HCT116 (cell line): ENCODE measurements at regions not wholly inside any gene's neighbourhood (a gene's known extent, or its start where the extent isn't known, plus 50 kb on each side); places are given as distances from the start of the nearest gene placed in this dataset.

Experiments
- ATAC-seq: fragments of 200-7000 bp; cut with Tn5 transposase; 2 replicates; pipeline ENCODE4 v1.9.1; 2020; ENCODE audit warnings: mild to moderate bottlenecking, moderate library complexity
- BruUV-seq: library from RNA; stranded (reverse); fragments of 400-500 nt; replicated peaks from 2 replicates; lab custom pipeline; 2021; lab: Mats Ljungman, UMichigan
- CTCF ChIA-PET: fragments of 300-600 bp; sonication (Branson Sonifier 250); formaldehyde crosslinking; loops from one replicate; lab custom pipeline; 2021; ENCODE audit warnings: antibody characterized with exemption; lab: Charles Lee
- POLR2A ChIA-PET: fragments of 300-600, 350-600 bp; sonication (Branson Sonifier 250); formaldehyde crosslinking; loops from one replicate; lab custom pipeline; 2021; ENCODE audit warnings: antibody characterized with exemption; lab: Charles Lee
- RAD21 ChIA-PET, 2 experiments: fragments of 300-600 bp; sonication (Branson Sonifier 250); formaldehyde crosslinking; loops; one replicate each; lab custom pipeline; 2023; ENCODE audit warnings: low total read pairs in 2 of 2; ENCODE audit not compliant: uncharacterized antibody in 2 of 2, unreplicated experiment in 2 of 2, low non-redundant PET in 1 of 2; lab: Charles Lee
- DNase-seq: peaks from one replicate; pipeline ENCODE4 v3.0.0-alpha.2; 2010; ENCODE audit warnings: low read depth, low spot score
- H2AFZ ChIP-seq: fragments of 200-600 bp; shearing (Covaris generic), sonication (generic); 2 replicates; pipeline ENCODE4 v1.6.1; 2017; ENCODE audit warnings: low read depth, mixed run types, mixed read lengths, antibody characterized with exemption, low read length; ENCODE audit not compliant: poor library complexity, severe bottlenecking
- H3K27ac ChIP-seq: 2 replicates; pipeline ENCODE4 v1.5.1; 2012; ENCODE audit warnings: low read depth, low read length
- H3K27me3 ChIP-seq: fragments of 200-600 bp; sonication (generic); 2 replicates; pipeline ENCODE4 v1.6.1; 2016; ENCODE audit warnings: mixed run types, low read length, mixed read lengths; ENCODE audit not compliant: insufficient read depth
- H3K36me3 ChIP-seq, 2 experiments: fragments of 200-500 bp in 1 of 2; fragments of 200-600 bp in 1 of 2; sonication (Bioruptor generic) in 1 of 2; sonication (generic) in 1 of 2; 2 replicates each; pipeline versions ENCODE4 v1.5.1 to v1.6.1; 2014 to 2016; ENCODE audit warnings: low read length in 2 of 2, inconsistent platforms in 1 of 2, mixed read lengths in 1 of 2, mixed run types in 1 of 2; ENCODE audit not compliant: insufficient read depth in 2 of 2, control insufficient read depth in 1 of 2
- H3K4me1 ChIP-seq, 2 experiments: fragments of 200-600 bp in 1 of 2; sonication (generic) in 1 of 2; 2 replicates each; pipeline versions ENCODE4 v1.5.1 to v1.6.1; 2012 to 2017; ENCODE audit warnings: low read length in 2 of 2, inconsistent platforms in 1 of 2, mild to moderate bottlenecking in 1 of 2, mixed read lengths in 1 of 2, mixed run types in 1 of 2, moderate library complexity in 1 of 2; ENCODE audit not compliant: insufficient read depth in 2 of 2, control insufficient read depth in 1 of 2
- H3K4me2 ChIP-seq: fragments of 200-600 bp; sonication (generic); 2 replicates; pipeline ENCODE4 v1.6.1; 2017; ENCODE audit warnings: mixed run types, low read length, mixed read lengths
- H3K4me3 ChIP-seq, 2 experiments: fragments of 200-600 bp in 1 of 2; sonication (generic) in 1 of 2; replicated peaks in 1 of 2; 2 replicates each; pipeline ENCODE4 v1.5.1; 2011 to 2016; ENCODE audit warnings: low read length in 2 of 2, control low read depth in 1 of 2, low read depth in 1 of 2, mild to moderate bottlenecking in 1 of 2, mixed read lengths in 1 of 2, mixed run types in 1 of 2
- H3K79me2 ChIP-seq: fragments of 200-600 bp; sonication (generic); 2 replicates; pipeline ENCODE4 v1.6.1; 2017; ENCODE audit warnings: mild to moderate bottlenecking, mixed run types, low read length, moderate library complexity, mixed read lengths; ENCODE audit not compliant: insufficient read depth
- H3K9ac ChIP-seq: fragments of 200-600 bp; sonication (generic); 2 replicates; pipeline ENCODE4 v1.6.1; 2016; ENCODE audit warnings: low read length, mixed read lengths
- H3K9me2 ChIP-seq: fragments of 200-600 bp; sonication (generic), shearing (Covaris generic); 2 replicates; pipeline ENCODE4 v1.6.1; 2017; ENCODE audit warnings: mixed run types, mild to moderate bottlenecking, moderate library complexity; ENCODE audit not compliant: insufficient read depth
- H3K9me3 ChIP-seq, 2 experiments: fragments of 200-500 bp in 1 of 2; fragments of 200-600 bp in 1 of 2; sonication (Bioruptor generic) in 1 of 2; sonication (generic) in 1 of 2; 2 replicates each; pipeline ENCODE4 v1.6.1; 2014 to 2017; ENCODE audit warnings: low read length in 2 of 2, mixed read lengths in 2 of 2, inconsistent platforms in 1 of 2, low read depth in 1 of 2, mild to moderate bottlenecking in 1 of 2, mixed run types in 1 of 2, moderate library complexity in 1 of 2; ENCODE audit not compliant: control insufficient read depth in 1 of 2, insufficient read depth in 1 of 2
- H4K20me1 ChIP-seq: fragments of 200-600 bp; sonication (generic), shearing (Covaris generic); 2 replicates; pipeline ENCODE4 v1.6.1; 2017; ENCODE audit warnings: mixed run types, mild to moderate bottlenecking, moderate library complexity; ENCODE audit not compliant: insufficient read depth
- CEBPB ChIP-seq: IDR thresholded peaks from 2 replicates; pipeline ENCODE4 v1.6.1; 2012; ENCODE audit warnings: low read depth
- EGR1 ChIP-seq: IDR thresholded peaks from 2 replicates; pipeline ENCODE4 v1.6.1; 2012; ENCODE audit warnings: low read depth
- ELF1 ChIP-seq: IDR thresholded peaks from 2 replicates; pipeline ENCODE4 v1.6.1; 2012; ENCODE audit warnings: low read depth, borderline replicate concordance
- EZH2 ChIP-seq: fragments of 200-600 bp; sonication (generic); IDR thresholded peaks from 2 replicates; pipeline ENCODE4 v1.6.1; 2017; ENCODE audit warnings: antibody characterized with exemption, mixed run types
- FOSL1 ChIP-seq: IDR thresholded peaks from 2 replicates; pipeline ENCODE4 v1.6.1; 2012; ENCODE audit warnings: low read depth
- JUND ChIP-seq: IDR thresholded peaks from 2 replicates; pipeline ENCODE4 v1.6.1; 2012
- POLR2A ChIP-seq: IDR thresholded peaks from 2 replicates; pipeline ENCODE4 v1.7.0; 2011; ENCODE audit warnings: borderline replicate concordance; ENCODE audit not compliant: insufficient read depth, insufficient read length; ENCODE audit errors: extremely low read depth
- SP1 ChIP-seq: IDR thresholded peaks from 2 replicates; pipeline ENCODE4 v1.6.1; 2012; ENCODE audit warnings: low read depth
- SRF ChIP-seq: IDR thresholded peaks from 2 replicates; pipeline ENCODE4 v1.6.1; 2012; ENCODE audit warnings: low read depth
- TCF7L2 ChIP-seq: IDR thresholded peaks from 2 replicates; pipeline ENCODE4 v1.7.0; 2011; ENCODE audit warnings: borderline replicate concordance, inconsistent platforms; ENCODE audit not compliant: insufficient read depth, insufficient read length; ENCODE audit errors: extremely low read depth
- YY1 ChIP-seq: IDR thresholded peaks from 2 replicates; pipeline ENCODE4 v1.6.1; 2011; ENCODE audit warnings: low read length, low read depth, moderate library complexity, mild to moderate bottlenecking; ENCODE audit not compliant: insufficient replicate concordance; ENCODE audit errors: extremely low read depth
- ZFX ChIP-seq: fragments of 450-650 bp; IDR thresholded peaks from 2 replicates; pipeline ENCODE4 v1.6.1; 2017
- ZNF274 ChIP-seq: fragments of 200-500 bp; sonication (Bioruptor generic); IDR thresholded peaks from 2 replicates; pipeline ENCODE4 v1.6.1; 2014; ENCODE audit warnings: mild to moderate bottlenecking, low read depth, low read length, inconsistent platforms
- intact Hi-C: fragments of 100-400 bp; cut with micrococcal nuclease; formaldehyde crosslinking; loops from 2 replicates; pipeline ENCODE4 v1.10.0; 2022
- TF ChIP-seq, protein P1 (sequence below): IDR thresholded peaks from 2 replicates; pipeline ENCODE4 v1.6.1; 2012; ENCODE audit warnings: low read depth

DNA sequence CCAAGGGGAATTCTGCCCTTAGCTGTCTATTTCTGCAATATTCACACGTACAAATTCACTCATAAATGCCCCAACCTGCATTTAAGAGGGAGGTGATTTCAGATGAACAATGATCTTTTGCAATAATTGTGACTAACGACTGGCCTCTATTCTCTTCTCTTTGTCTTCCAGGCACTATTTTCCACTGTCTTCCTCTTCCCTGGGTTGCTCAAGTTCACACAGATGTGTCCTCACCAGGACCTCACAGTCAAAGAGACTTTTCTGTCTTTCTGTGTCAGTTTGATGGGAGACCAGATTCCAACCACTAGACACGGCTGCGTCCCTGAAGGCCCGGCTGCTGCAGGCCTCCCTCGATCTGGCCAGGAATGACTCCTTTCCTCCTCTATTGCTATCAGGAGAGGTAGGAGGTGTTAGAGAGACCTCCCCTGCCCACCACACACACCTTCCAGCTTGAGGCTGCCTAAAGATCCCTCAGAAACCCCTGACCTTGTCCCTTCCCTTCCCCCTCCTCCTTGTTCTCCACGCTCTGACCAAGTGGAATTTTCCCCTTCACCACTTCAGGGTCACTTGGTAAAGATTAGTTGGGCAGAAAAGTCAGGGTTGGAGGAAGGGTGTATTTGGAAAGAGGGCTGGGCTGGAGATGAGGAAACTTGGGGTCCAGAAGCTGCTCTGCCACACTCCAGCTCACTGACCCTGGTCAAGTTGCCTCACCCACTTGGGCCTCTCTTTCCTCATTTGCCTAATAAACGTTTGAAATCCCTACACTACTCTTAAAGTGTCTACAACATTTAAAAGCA, 109.2 kb upstream of the COPS8 start:
- Histone ChIP-seq H3K27me3 (peaks cover 56% of the 10 kb centered on the region), H3K4me3 (no peak overlapping the region), H3K9me2 (no peaks in the 10 kb centered on the region), H3K4me1 (no peaks in the 10 kb centered on the region), H3K79me2 (no peaks in the 10 kb centered on the region), H3K9ac (no peak overlapping the region), H3K4me2 (no peak overlapping the region), H3K36me3 (no peaks in the 10 kb centered on the region), H3K27ac (no peak overlapping the region), H4K20me1 (no peaks in the 10 kb centered on the region), H2AFZ (no peak overlapping the region), H3K9me3 (no peaks in the 10 kb centered on the region)
- no TSS peak for BruUV-seq
- no peak for ATAC-seq
- intact Hi-C loops: no loop called here
- POLR2A ChIA-PET: no interaction called here
- RAD21 ChIA-PET: no interaction called here
- DNase-seq: no peak
- CTCF ChIA-PET: no interaction called here
- TF ChIP-seq YY1: no peak
- TF ChIP-seq FOSL1: no peak
- no peak for TF ChIP-seq TCF7L2
- TF ChIP-seq EZH2: no peak
- TF ChIP-seq POLR2A: no peak
- TF ChIP-seq SP1: no peak
- TF ChIP-seq JUND: no peak
- TF ChIP-seq CEBPB: no peak
- no peak for TF ChIP-seq ELF1
- no peak for TF ChIP-seq ZNF274
- no peak for TF ChIP-seq SRF
- TF ChIP-seq, protein P1, sequence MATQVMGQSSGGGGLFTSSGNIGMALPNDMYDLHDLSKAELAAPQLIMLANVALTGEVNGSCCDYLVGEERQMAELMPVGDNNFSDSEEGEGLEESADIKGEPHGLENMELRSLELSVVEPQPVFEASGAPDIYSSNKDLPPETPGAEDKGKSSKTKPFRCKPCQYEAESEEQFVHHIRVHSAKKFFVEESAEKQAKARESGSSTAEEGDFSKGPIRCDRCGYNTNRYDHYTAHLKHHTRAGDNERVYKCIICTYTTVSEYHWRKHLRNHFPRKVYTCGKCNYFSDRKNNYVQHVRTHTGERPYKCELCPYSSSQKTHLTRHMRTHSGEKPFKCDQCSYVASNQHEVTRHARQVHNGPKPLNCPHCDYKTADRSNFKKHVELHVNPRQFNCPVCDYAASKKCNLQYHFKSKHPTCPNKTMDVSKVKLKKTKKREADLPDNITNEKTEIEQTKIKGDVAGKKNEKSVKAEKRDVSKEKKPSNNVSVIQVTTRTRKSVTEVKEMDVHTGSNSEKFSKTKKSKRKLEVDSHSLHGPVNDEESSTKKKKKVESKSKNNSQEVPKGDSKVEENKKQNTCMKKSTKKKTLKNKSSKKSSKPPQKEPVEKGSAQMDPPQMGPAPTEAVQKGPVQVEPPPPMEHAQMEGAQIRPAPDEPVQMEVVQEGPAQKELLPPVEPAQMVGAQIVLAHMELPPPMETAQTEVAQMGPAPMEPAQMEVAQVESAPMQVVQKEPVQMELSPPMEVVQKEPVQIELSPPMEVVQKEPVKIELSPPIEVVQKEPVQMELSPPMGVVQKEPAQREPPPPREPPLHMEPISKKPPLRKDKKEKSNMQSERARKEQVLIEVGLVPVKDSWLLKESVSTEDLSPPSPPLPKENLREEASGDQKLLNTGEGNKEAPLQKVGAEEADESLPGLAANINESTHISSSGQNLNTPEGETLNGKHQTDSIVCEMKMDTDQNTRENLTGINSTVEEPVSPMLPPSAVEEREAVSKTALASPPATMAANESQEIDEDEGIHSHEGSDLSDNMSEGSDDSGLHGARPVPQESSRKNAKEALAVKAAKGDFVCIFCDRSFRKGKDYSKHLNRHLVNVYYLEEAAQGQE: no peak
- no peak for TF ChIP-seq ZFX
- no peak for TF ChIP-seq EGR1
